Activated CD4-positive, alpha-beta T cell treated with anti-CD3 and anti-CD28 coated beads for 36 hours (primary cell): ENCODE measurements at regions not wholly inside any gene's neighbourhood (a gene's known extent, or its start where the extent isn't known, plus 50 kb on each side); places are given as distances from the start of the nearest gene placed in this dataset.

Experiments used
- ATAC-seq: fragments of 200-7000 bp; cut with Tn5 transposase; one replicate; pipeline ENCODE4 v1.10.0; 2021; ENCODE audit warnings: mild to moderate bottlenecking, moderate library complexity
- CTCF ChIA-PET: fragments of 350-600 bp; sonication (Branson Sonifier 250); formaldehyde crosslinking; loops from one replicate; lab custom pipeline; 2021; ENCODE audit warnings: antibody characterized with exemption; lab: Charles Lee
- POLR2A ChIA-PET: fragments of 350-600 bp; sonication (Branson Sonifier 250); formaldehyde crosslinking; loops from one replicate; lab custom pipeline; 2021; ENCODE audit warnings: antibody characterized with exemption, inconsistent platforms; lab: Charles Lee
- DNase-seq: peaks from one replicate; pipeline ENCODE4 v3.0.0-alpha.2; 2020
- H3K27ac Mint-ChIP-seq: one replicate; pipeline ENCODE4 v1.8.0; 2021; ENCODE audit warnings: mixed read lengths
- H3K27me3 Mint-ChIP-seq: one replicate; pipeline ENCODE4 v1.8.0; 2021; ENCODE audit warnings: mixed read lengths
- H3K36me3 Mint-ChIP-seq: one replicate; pipeline ENCODE4 v1.8.0; 2021; ENCODE audit warnings: low read depth, mixed read lengths
- H3K4me1 Mint-ChIP-seq: one replicate; pipeline ENCODE4 v1.8.0; 2021; ENCODE audit warnings: mixed read lengths
- H3K4me3 Mint-ChIP-seq: one replicate; pipeline ENCODE4 v1.8.0; 2021; ENCODE audit warnings: mild to moderate bottlenecking, moderate library complexity, mixed read lengths
- H3K9me3 Mint-ChIP-seq: one replicate; pipeline ENCODE4 v1.8.0; 2021; ENCODE audit warnings: low read depth, mixed read lengths
- intact Hi-C, 2 experiments: fragments of 100-400 bp; cut with DNase I in 1 of 2; cut with micrococcal nuclease in 1 of 2; formaldehyde crosslinking; loops; one replicate each; pipeline versions ENCODE4 v1.14.2 to v1.15.1; 2022 to 2024; cut with DNase I, micrococcal nuclease

- H3K27ac Mint-ChIP-seq: no peak overlapping the region
- H3K4me3 Mint-ChIP-seq: no peak overlapping the region
- peaks cover 2% of the 10 kb centered on the region for H3K27me3 Mint-ChIP-seq
- H3K36me3 Mint-ChIP-seq: no peaks in the 10 kb centered on the region
- ChIA-PET CTCF (no interaction called here), POLR2A (no interaction called here)
- no peaks in the 10 kb centered on the region for H3K4me1 Mint-ChIP-seq
- DNase-seq (no peak), ATAC-seq (no peak)
- intact Hi-C loops: no loop called here
- no peaks in the 10 kb centered on the region for H3K9me3 Mint-ChIP-seq
Measured at GRCh38 chrX:15191830-15192229, 78.1 kb downstream of the ASB9 start.

GRCh38 chrX:15188039-15188438 lies 81.8 kb downstream of the ASB9 start:
- H3K4me3 Mint-ChIP-seq: no peak overlapping the region

GRCh38 chrX:15177316-15177715 lies 92.6 kb downstream of the ASB9 start:
- DNase-seq (no peak), ATAC-seq (no peak)
- Mint-ChIP-seq H3K9me3 (no peaks in the 10 kb centered on the region), H3K4me3 (no peak overlapping the region), H3K27me3 (peaks cover 2% of the 10 kb centered on the region), H3K36me3 (no peaks in the 10 kb centered on the region), H3K4me1 (no peaks in the 10 kb centered on the region), H3K27ac (no peak overlapping the region)
- POLR2A ChIA-PET: no interaction called here
- intact Hi-C loops: no loop called here
- CTCF ChIA-PET: no interaction called here

More at GRCh38 chrX:15188039-15188438, 81.8 kb downstream of the ASB9 start:
- Mint-ChIP-seq H3K9me3 (no peaks in the 10 kb centered on the region), H3K27me3 (peaks cover 4% of the 10 kb centered on the region), H3K36me3 (no peaks in the 10 kb centered on the region), H3K4me1 (no peaks in the 10 kb centered on the region), H3K27ac (no peak overlapping the region)
- POLR2A ChIA-PET: no interaction called here
- CTCF ChIA-PET: no interaction called here
- no peak for DNase-seq
- intact Hi-C loops: no loop called here
- no peak for ATAC-seq

DNA sequence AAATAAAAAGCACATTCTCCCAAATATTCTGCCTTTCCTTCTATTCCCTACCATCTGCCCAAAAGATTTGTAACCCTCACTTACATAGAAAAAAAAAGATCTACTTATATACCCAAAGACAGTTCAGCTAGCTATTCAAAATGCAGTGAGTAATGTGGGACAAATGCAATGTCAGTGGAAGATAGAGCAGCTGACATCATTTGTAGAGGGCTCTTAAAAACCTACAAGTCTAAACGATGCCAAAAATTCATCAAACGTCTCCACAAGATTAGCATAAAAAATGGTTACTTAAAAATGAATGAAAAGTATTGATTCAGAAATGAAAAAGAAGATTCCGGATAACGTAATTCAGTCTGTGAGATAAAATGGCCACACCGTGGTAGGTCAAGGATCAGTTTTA lies 96.5 kb downstream of the ASB9 start:
- H3K36me3 Mint-ChIP-seq: no peaks in the 10 kb centered on the region
- ATAC-seq (no peak), DNase-seq (no peak)
- peaks cover 2% of the 10 kb centered on the region for H3K27me3 Mint-ChIP-seq
- H3K4me1 Mint-ChIP-seq: peaks cover 4% of the 10 kb centered on the region
- POLR2A ChIA-PET: no interaction called here
- intact Hi-C loops: no loop called here
- CTCF ChIA-PET: no interaction called here
- no peak overlapping the region for H3K27ac Mint-ChIP-seq
- no peak overlapping the region for H3K4me3 Mint-ChIP-seq
- H3K9me3 Mint-ChIP-seq: no peaks in the 10 kb centered on the region

DNA sequence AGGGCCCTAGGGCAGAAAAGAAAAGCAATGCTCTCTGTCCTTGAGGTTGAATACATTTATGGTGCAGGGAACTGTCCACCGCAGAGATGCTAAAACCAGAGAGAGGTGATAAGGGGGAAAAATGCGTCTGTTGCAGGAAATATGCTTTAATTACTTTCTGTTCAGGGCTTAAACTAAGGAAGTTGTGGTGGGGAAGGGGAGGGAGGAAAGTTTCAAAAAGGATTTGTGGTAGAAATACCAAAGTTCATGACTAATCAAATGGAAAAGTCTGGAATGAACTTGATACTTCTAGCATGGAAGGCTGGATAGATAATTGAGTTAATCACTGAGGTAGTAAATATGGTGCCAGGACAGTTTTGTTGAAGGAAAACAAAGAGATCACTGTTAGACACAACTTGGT lies 99.0 kb downstream of the ASB9 start:
- intact Hi-C loops: no loop called here
- Mint-ChIP-seq H3K27me3 (peaks cover 4% of the 10 kb centered on the region), H3K4me3 (no peak overlapping the region), H3K4me1 (peaks cover 4% of the 10 kb centered on the region), H3K36me3 (no peaks in the 10 kb centered on the region), H3K9me3 (no peaks in the 10 kb centered on the region), H3K27ac (no peak overlapping the region)
- POLR2A ChIA-PET: no interaction called here
- DNase-seq: no peak
- CTCF ChIA-PET: no interaction called here
- no peak for ATAC-seq

DNA sequence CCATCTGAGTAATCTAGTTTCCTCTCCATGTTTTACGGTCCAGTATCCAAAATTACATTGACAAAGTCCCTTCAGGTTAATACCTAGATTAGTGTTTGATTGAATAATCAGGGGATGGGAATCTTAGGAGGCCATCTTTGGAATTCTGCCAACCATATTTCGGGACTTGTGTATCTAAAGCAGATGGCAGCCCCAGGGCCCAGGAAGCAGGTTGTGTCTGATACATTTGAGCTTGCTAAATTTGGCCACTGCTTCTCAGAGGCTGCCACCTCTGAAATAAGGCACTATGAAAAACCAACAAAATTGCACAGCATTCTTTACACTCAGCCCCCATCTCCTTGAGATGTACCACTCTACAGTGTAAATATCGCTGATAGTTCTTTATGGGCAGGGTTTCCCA lies 102.1 kb downstream of the ASB9 start:
- ChIA-PET POLR2A (no interaction called here), CTCF (no interaction called here)
- intact Hi-C loops: no loop called here
- DNase-seq (no peak), ATAC-seq (no peak)
- peaks cover 4% of the 10 kb centered on the region for H3K4me1 Mint-ChIP-seq
- no peaks in the 10 kb centered on the region for H3K9me3 Mint-ChIP-seq
- H3K36me3 Mint-ChIP-seq: no peaks in the 10 kb centered on the region
- no peak overlapping the region for H3K27ac Mint-ChIP-seq
- H3K4me3 Mint-ChIP-seq: no peak overlapping the region
- H3K27me3 Mint-ChIP-seq: peaks cover 5% of the 10 kb centered on the region

- intact Hi-C loops: no loop called here
- H3K27me3 Mint-ChIP-seq: peaks cover 3% of the 10 kb centered on the region
- ChIA-PET POLR2A (no interaction called here), CTCF (no interaction called here)
- DNase-seq: no peak
- no peaks in the 10 kb centered on the region for H3K9me3 Mint-ChIP-seq
- H3K36me3 Mint-ChIP-seq: no peaks in the 10 kb centered on the region
- no peak overlapping the region for H3K4me3 Mint-ChIP-seq
- H3K27ac Mint-ChIP-seq: no peak overlapping the region
- no peak for ATAC-seq
- H3K4me1 Mint-ChIP-seq: peaks cover 3% of the 10 kb centered on the region
Measured at GRCh38 chrX:15165832-15166231, 104.1 kb downstream of the ASB9 start.

- no peak for DNase-seq
- CTCF ChIA-PET: interaction anchor here (1.9 kb wide), 1 partner anchor 21 kb away, joined by 6 read pairs; no protein-coding TSS in a partner anchor
- no peak overlapping the region for H3K4me3 Mint-ChIP-seq
- H3K27ac Mint-ChIP-seq: no peak overlapping the region
- no peaks in the 10 kb centered on the region for H3K36me3 Mint-ChIP-seq
- peaks cover 2% of the 10 kb centered on the region for H3K27me3 Mint-ChIP-seq
- no peaks in the 10 kb centered on the region for H3K9me3 Mint-ChIP-seq
- POLR2A ChIA-PET: interaction anchor here (0.5 kb wide), 1 partner anchor 1647 kb away, joined by 3 read pairs; no protein-coding TSS in a partner anchor
- H3K4me1 Mint-ChIP-seq: peaks cover 16% of the 10 kb centered on the region
- no peak for ATAC-seq
- intact Hi-C loops: no loop called here
Measured at GRCh38 chrX:15163131-15163530, 106.8 kb downstream of the ASB9 start.

DNA sequence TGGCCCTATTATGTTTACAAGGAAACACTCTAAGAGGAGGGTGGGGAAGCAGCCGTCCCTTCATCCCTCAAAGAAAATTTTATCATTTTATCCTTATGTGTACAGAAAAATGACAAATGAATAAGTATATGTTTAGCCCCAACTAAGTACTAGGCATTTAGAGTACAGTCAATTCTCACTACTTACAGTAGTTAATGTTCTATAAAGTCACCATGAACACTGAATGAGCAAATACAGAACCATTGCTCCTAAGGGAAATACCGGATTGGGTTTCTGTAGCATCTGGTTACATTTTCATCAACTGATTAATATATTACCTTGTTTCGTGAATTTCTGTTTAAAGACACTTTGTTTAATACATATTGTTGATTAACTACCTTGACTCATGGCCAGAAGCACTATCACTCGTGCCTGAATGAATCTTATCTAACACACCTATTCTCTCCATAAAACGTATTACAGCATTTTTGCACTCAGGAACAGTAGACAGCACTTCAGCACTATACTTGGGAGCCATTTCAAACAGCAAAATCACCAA lies 109.3 kb downstream of the ASB9 start:
- Mint-ChIP-seq H3K27me3 (peaks cover 3% of the 10 kb centered on the region), H3K4me1 (peaks cover 20% of the 10 kb centered on the region), H3K27ac (no peak overlapping the region), H3K36me3 (no peaks in the 10 kb centered on the region), H3K9me3 (no peaks in the 10 kb centered on the region), H3K4me3 (no peak overlapping the region)
- ChIA-PET CTCF (no interaction called here), POLR2A (no interaction called here)
- DNase-seq (no peak), ATAC-seq (no peak)
- intact Hi-C loops: no loop called here

- H3K27me3 Mint-ChIP-seq: peaks cover 7% of the 10 kb centered on the region
- CTCF ChIA-PET: interaction anchor here (0.7 kb wide), 1 partner anchor 276 kb away, joined by 3 read pairs; no protein-coding TSS in a partner anchor
- intact Hi-C loops: loop anchor here (1.0 to 10.0 kb wide), 6 partner anchors 8 to 364 kb away; partner anchors contain the start of genes FANCB (in 1 of the 2) and MOSPD2 (in 1 of the 2)
- peaks cover 20% of the 10 kb centered on the region for H3K4me1 Mint-ChIP-seq
- no peaks in the 10 kb centered on the region for H3K9me3 Mint-ChIP-seq
- DNase-seq (peak; percentile 44), ATAC-seq (peak; percentile 96)
- peak overlapping the region; percentile 34 for H3K4me3 Mint-ChIP-seq
- no peaks in the 10 kb centered on the region for H3K36me3 Mint-ChIP-seq
- POLR2A ChIA-PET: no interaction called here
- H3K27ac Mint-ChIP-seq: peak overlapping the region; percentile 69
Measured at GRCh38 chrX:15158736-15159406, 111.0 kb downstream of the ASB9 start.

DNA sequence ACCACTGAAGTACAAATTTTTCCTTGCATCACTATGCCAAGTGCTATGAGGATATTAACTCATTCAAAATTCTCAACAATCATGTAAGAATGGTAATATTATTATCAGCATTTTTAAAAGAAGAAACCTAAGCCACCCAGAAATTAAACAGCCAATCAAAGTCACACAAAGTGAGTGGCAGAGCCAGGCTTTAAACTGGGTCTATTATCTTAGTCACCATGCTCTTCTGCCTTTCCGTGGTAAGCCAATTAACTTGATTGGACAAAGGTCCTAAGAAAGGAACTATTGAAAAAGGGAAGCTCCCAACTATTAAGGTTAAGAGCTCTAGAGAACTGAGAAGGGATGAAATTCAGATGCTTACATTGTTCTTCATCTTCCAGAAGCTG lies 111.5 kb downstream of the ASB9 start:
- ChIA-PET POLR2A (no interaction called here), CTCF (interaction anchor here (0.7 kb wide), 1 partner anchor 277 kb away, joined by 3 read pairs; no protein-coding TSS in a partner anchor)
- Mint-ChIP-seq H3K27me3 (peaks cover 9% of the 10 kb centered on the region), H3K27ac (peak overlapping the region; percentile 69), H3K9me3 (no peaks in the 10 kb centered on the region), H3K4me1 (peaks cover 20% of the 10 kb centered on the region), H3K4me3 (peak overlapping the region; percentile 34), H3K36me3 (no peaks in the 10 kb centered on the region)
- DNase-seq (no peak), ATAC-seq (no peak)
- intact Hi-C loops: loop anchor here (5.0 to 10.0 kb wide), 4 partner anchors 86 to 364 kb away; partner anchors contain the start of genes FANCB (in 1 of the 2) and MOSPD2 (in 1 of the 2)

DNA sequence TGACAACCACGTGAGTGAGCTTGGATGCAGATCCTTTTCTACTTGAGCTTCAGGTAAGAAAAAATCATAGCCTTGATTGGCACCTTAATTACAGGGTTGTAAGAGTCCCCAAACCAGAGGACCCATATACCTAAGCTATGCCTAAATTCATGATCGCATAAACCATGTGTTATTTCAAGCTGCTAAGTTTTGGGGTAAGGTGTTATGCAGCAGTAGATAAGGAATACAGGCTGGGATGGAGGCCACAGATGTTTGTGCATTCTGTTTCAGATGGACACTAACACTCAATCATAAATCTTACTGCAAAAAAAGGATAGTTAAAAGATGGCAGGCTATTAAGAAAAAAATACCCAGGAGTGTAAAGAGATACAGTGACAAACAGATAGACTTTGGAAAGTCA lies 112.3 kb downstream of the ASB9 start:
- ChIA-PET CTCF (interaction anchor here (0.6 kb wide), 1 partner anchor 57 kb away, joined by 3 read pairs; no protein-coding TSS in a partner anchor), POLR2A (no interaction called here)
- DNase-seq: no peak
- Mint-ChIP-seq H3K27me3 (peaks cover 11% of the 10 kb centered on the region), H3K4me1 (peaks cover 20% of the 10 kb centered on the region), H3K9me3 (no peaks in the 10 kb centered on the region), H3K36me3 (no peaks in the 10 kb centered on the region), H3K4me3 (no peak overlapping the region), H3K27ac (no peak overlapping the region)
- ATAC-seq: no peak
- intact Hi-C loops: loop anchor here (5.0 to 10.0 kb wide), 4 partner anchors 87 to 363 kb away; partner anchors contain the start of genes FANCB (in 1 of the 2) and MOSPD2 (in 1 of the 2)
